ENCODE measurements at regions not wholly inside any gene's neighbourhood (a gene's known extent, or its start where the extent isn't known, plus 50 kb on each side); places are given as distances from the start of the nearest gene placed in this dataset.

- Histone ChIP-seq H3K36me3 (replicated peaks in 1 of 2; ENCODE audit: insufficient read depth in 1 of 2, low read depth in 2 of 2) (no peaks in the 10 kb centered on the region), H3K4me1 (no peaks in the 10 kb centered on the region), H3K27me3 (no peaks in the 10 kb centered on the region), H3K9me3 (no peaks in the 10 kb centered on the region), H3K4me3 (no peak overlapping the region), H3K27ac (no peak overlapping the region)
- TF ChIP-seq CTCF (IDR thresholded peaks at IDR 0.05) (no peak), POLR2A (IDR thresholded peaks at IDR 0.05) (no peak)
- intact Hi-C loops (cut with DNase I), result no loop called here
- no peak for ATAC-seq
- WGBS, 2 donors, result 53 to 100% methylated on average over 1 to 4 of the region's 4 CpGs
- DNase-seq, result no peak
Observed at GRCh38 chr11:59271811-59272327, 59.1 kb upstream of the MPEG1 start.

DNA sequence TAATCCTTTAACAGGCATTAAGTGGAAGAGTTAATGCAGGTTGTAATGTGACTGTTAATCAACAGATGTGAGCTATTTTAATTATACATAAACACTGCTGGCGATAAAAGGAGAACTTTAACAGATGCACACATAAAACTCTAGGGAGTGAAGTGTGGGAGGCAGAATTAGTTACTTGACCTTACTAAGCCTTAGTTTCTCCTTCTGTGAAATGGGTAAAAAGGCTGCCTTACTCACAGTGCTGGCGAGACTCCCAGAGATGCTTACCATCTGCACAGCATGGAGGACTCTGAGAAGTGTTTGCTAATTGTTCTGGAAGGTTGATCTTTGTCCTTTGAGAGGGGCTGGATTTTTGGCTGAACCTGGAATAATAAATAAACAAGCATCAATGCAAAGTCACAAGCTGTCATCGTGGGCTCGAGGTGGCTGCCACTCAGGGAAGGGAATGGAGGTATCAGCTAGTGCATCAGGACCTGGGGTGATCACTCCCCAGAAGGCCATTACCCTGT lies 58.6 kb upstream of the MPEG1 start:
- no peaks in the 10 kb centered on the region for H3K4me1 ChIP-seq
- 77 to 82% methylated on average over 4 of the region's 4 CpGs for WGBS, 2 donors
- H3K36me3 ChIP-seq (replicated peaks in 1 of 2; ENCODE audit: insufficient read depth in 1 of 2, low read depth in 2 of 2), result no peaks in the 10 kb centered on the region
- intact Hi-C loops (cut with DNase I), result no loop called here
- H3K9me3 ChIP-seq, result no peaks in the 10 kb centered on the region
- no peak for TF ChIP-seq POLR2A (IDR thresholded peaks at IDR 0.05)
- TF ChIP-seq CTCF (IDR thresholded peaks at IDR 0.05), result no peak
- H3K27me3 ChIP-seq, result no peaks in the 10 kb centered on the region
- H3K27ac ChIP-seq, result no peak overlapping the region
- ATAC-seq, result no peak
- no peak overlapping the region for H3K4me3 ChIP-seq
- no peak for DNase-seq

DNA sequence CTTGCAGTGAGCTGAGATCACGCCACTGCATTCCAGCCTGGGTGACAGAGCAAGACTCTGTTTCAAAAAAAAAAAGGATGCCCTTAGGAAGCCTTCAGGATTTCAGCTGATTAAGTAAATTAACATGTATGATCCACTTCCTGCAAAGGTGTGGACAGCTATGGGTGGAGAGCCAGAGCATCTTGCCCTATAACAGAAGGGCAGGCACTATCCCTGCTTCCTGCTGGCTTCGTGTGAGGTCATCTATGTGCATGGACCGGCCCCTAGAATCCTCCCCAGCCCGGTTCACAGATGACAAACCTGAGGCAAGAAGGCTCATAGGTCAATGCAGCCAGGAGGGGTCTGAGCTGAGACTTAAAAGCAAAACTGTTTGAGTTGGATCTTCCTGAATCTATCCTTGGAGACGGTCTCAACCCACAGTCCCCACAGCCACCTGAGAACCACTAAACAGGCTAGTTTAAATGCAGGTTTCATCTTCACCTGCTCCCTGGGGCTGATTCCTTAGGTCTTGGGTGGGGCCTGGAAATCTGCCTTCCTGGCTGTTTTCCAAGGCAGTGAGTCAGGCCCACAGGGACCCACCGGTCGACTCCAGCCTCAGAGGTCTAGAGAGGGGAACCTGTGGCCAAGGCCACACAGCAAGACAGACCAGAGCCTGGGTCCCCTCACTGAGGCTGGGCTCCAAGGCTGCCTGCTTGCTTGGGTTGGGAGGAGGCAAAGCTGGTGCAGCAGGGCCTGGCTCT lies 55.2 kb upstream of the MPEG1 start:
- H3K27me3 ChIP-seq, result no peaks in the 10 kb centered on the region
- no peaks in the 10 kb centered on the region for H3K36me3 ChIP-seq (replicated peaks in 1 of 2; ENCODE audit: insufficient read depth in 1 of 2, low read depth in 2 of 2)
- H3K27ac ChIP-seq, result no peak overlapping the region
- 85 to 100% methylated on average over 4 to 7 of the region's 7 CpGs for WGBS, 2 donors
- intact Hi-C loops (cut with DNase I), result loop anchor here (10.0 kb wide), 1 partner anchor 167 kb away; the partner anchor contains the start of gene OR5A1
- no peak for TF ChIP-seq CTCF (IDR thresholded peaks at IDR 0.05)
- no peak for TF ChIP-seq POLR2A (IDR thresholded peaks at IDR 0.05)
- no peaks in the 10 kb centered on the region for H3K4me1 ChIP-seq
- ATAC-seq (no peak), DNase-seq (no peak)
- H3K9me3 ChIP-seq, result no peaks in the 10 kb centered on the region
- no peak overlapping the region for H3K4me3 ChIP-seq

GRCh38 chr11:59267196-59267595 lies 54.5 kb upstream of the MPEG1 start:
- TF ChIP-seq POLR2A (IDR thresholded peaks at IDR 0.05) (no peak), CTCF (IDR thresholded peaks at IDR 0.05) (no peak)
- H3K27ac ChIP-seq, result no peak overlapping the region
- ATAC-seq, result no peak
- H3K36me3 ChIP-seq (replicated peaks in 1 of 2; ENCODE audit: insufficient read depth in 1 of 2, low read depth in 2 of 2), result no peaks in the 10 kb centered on the region
- no peak overlapping the region for H3K4me3 ChIP-seq
- intact Hi-C loops (cut with DNase I), result loop anchor here (10.0 kb wide), 1 partner anchor 168 kb away; the partner anchor contains the start of gene OR5A1
- H3K4me1 ChIP-seq, result no peaks in the 10 kb centered on the region
- DNase-seq, result no peak
- H3K9me3 ChIP-seq, result no peaks in the 10 kb centered on the region
- no peaks in the 10 kb centered on the region for H3K27me3 ChIP-seq
- 30 to 59% methylated on average over 3 of the region's 4 CpGs for WGBS, 2 donors

All from body of pancreas (tissue), 4 donors.